Chondrocyte (in vitro differentiated cells): ENCODE measurements at regions not wholly inside any gene's neighbourhood (a gene's known extent, or its start where the extent isn't known, plus 50 kb on each side); places are given as distances from the start of the nearest gene placed in this dataset.

Experiments
- DNase-seq: peaks from one replicate; pipeline ENCODE4 v3.0.0; 2021; ENCODE audit warnings: mixed read lengths, low spot score
- H3K27ac Mint-ChIP-seq: one replicate; pipeline ENCODE4 v1.8.0; 2021; ENCODE audit warnings: mild to moderate bottlenecking, moderate library complexity, mixed read lengths; ENCODE audit not compliant: unreplicated experiment
- H3K27me3 Mint-ChIP-seq: 2 replicates; pipeline ENCODE4 v1.8.0; 2021; ENCODE audit warnings: low read depth, mixed read lengths
- H3K36me3 Mint-ChIP-seq: 2 replicates; pipeline ENCODE4 v1.8.0; 2021; ENCODE audit warnings: low read depth, mixed read lengths
- H3K4me1 Mint-ChIP-seq: 2 replicates; pipeline ENCODE4 v1.8.0; 2021; ENCODE audit warnings: low read depth, mild to moderate bottlenecking, mixed read lengths
- H3K4me3 Mint-ChIP-seq: one replicate; pipeline ENCODE4 v1.8.0; 2021; ENCODE audit warnings: mild to moderate bottlenecking, moderate library complexity, mixed read lengths; ENCODE audit not compliant: unreplicated experiment
- H3K9me3 Mint-ChIP-seq: 2 replicates; pipeline ENCODE4 v1.8.0; 2021; ENCODE audit warnings: low read depth, mixed read lengths
- CTCF ChIP-seq: fragments of 200-600 bp; sonication (generic); IDR thresholded peaks from 2 replicates; pipeline ENCODE4 v1.5.0; 2021; ENCODE audit warnings: antibody characterized with exemption, mild to moderate bottlenecking, moderate library complexity

- no peak overlapping the region for H3K27ac Mint-ChIP-seq
- no peaks in the 10 kb centered on the region for H3K4me1 Mint-ChIP-seq
- no peaks in the 10 kb centered on the region for H3K27me3 Mint-ChIP-seq
- no peaks in the 10 kb centered on the region for H3K9me3 Mint-ChIP-seq
- H3K4me3 Mint-ChIP-seq: no peak overlapping the region
- H3K36me3 Mint-ChIP-seq: no peaks in the 10 kb centered on the region
- no peak for TF ChIP-seq CTCF
- DNase-seq: no peak
These were observed 268.7 kb upstream of the VCX3A start for GRCh38 chrX:6803607-6804006.

GRCh38 chrX:6793000-6793399 is 258.1 kb upstream of the VCX3A start:
- H3K27me3 Mint-ChIP-seq: no peaks in the 10 kb centered on the region
- no peak for TF ChIP-seq CTCF
- no peak overlapping the region for H3K4me3 Mint-ChIP-seq
- DNase-seq: no peak
- no peaks in the 10 kb centered on the region for H3K9me3 Mint-ChIP-seq
- no peaks in the 10 kb centered on the region for H3K4me1 Mint-ChIP-seq
- no peak overlapping the region for H3K27ac Mint-ChIP-seq
- H3K36me3 Mint-ChIP-seq: no peaks in the 10 kb centered on the region

GRCh38 chrX:6783912-6784311 is 249.0 kb upstream of the VCX3A start:
- TF ChIP-seq CTCF: no peak
- no peaks in the 10 kb centered on the region for H3K9me3 Mint-ChIP-seq
- H3K36me3 Mint-ChIP-seq: no peaks in the 10 kb centered on the region
- H3K4me3 Mint-ChIP-seq: no peak overlapping the region
- H3K4me1 Mint-ChIP-seq: peaks cover 5% of the 10 kb centered on the region
- DNase-seq: no peak
- H3K27me3 Mint-ChIP-seq: no peaks in the 10 kb centered on the region
- H3K27ac Mint-ChIP-seq: no peak overlapping the region

- TF ChIP-seq CTCF: no peak
- Mint-ChIP-seq H3K27ac (no peak overlapping the region), H3K4me3 (no peak overlapping the region), H3K36me3 (no peaks in the 10 kb centered on the region), H3K9me3 (no peaks in the 10 kb centered on the region), H3K27me3 (no peaks in the 10 kb centered on the region), H3K4me1 (peaks cover 14% of the 10 kb centered on the region)
- DNase-seq: no peak
These were observed 247.9 kb upstream of the VCX3A start for GRCh38 chrX:6782831-6783230.

- Mint-ChIP-seq H3K4me3 (peak overlapping the region; percentile 69), H3K27ac (peak overlapping the region; percentile 79)
These were observed 243.9 kb upstream of the VCX3A start for GRCh38 chrX:6778544-6779503.

More at GRCh38 chrX:6778544-6779503, 243.9 kb upstream of the VCX3A start:
- Mint-ChIP-seq H3K27me3 (no peaks in the 10 kb centered on the region), H3K36me3 (no peaks in the 10 kb centered on the region), H3K4me1 (peaks cover 14% of the 10 kb centered on the region), H3K9me3 (no peaks in the 10 kb centered on the region)
- no peak for DNase-seq
- TF ChIP-seq CTCF: no peak
